Stimulated activated naive CD8-positive, alpha-beta T cell treated with anti-CD3 and anti-CD28 coated beads, Interleukin-15, amount 100 ng/mL, for 72 hours (primary cell): ENCODE measurements at regions not wholly inside any gene's neighbourhood (a gene's known extent, or its start where the extent isn't known, plus 50 kb on each side); places are given as distances from the start of the nearest gene placed in this dataset.

Experiments used
- ATAC-seq: fragments of 150-1000 bp; cut with Tn5 transposase; 2 replicates; pipeline ENCODE4 v1.10.0; 2021; ENCODE audit warnings: mild to moderate bottlenecking, moderate library complexity
- DNase-seq, 2 donors: peaks; one replicate each; pipeline ENCODE4 v3.0.0; 2021 to 2022
- H3K27ac Mint-ChIP-seq, 2 donors: one replicate each; pipeline ENCODE4 v1.8.0; 2022; ENCODE audit warnings: mild to moderate bottlenecking in 2 of 2, mixed read lengths in 2 of 2, moderate library complexity in 2 of 2
- H3K27me3 Mint-ChIP-seq: one replicate; pipeline ENCODE4 v1.8.0; 2022; ENCODE audit warnings: mixed read lengths
- H3K4me1 Mint-ChIP-seq: one replicate; pipeline ENCODE4 v1.8.0; 2022; ENCODE audit warnings: mild to moderate bottlenecking, mixed read lengths
- H3K4me3 Mint-ChIP-seq, 2 donors: one replicate each; pipeline ENCODE4 v1.8.0; 2022; ENCODE audit warnings: mild to moderate bottlenecking in 2 of 2, mixed read lengths in 2 of 2, moderate library complexity in 1 of 2
- H3K9me3 Mint-ChIP-seq, 2 donors: one replicate each; pipeline ENCODE4 v1.8.0; 2022; ENCODE audit warnings: mixed read lengths in 2 of 2

DNA sequence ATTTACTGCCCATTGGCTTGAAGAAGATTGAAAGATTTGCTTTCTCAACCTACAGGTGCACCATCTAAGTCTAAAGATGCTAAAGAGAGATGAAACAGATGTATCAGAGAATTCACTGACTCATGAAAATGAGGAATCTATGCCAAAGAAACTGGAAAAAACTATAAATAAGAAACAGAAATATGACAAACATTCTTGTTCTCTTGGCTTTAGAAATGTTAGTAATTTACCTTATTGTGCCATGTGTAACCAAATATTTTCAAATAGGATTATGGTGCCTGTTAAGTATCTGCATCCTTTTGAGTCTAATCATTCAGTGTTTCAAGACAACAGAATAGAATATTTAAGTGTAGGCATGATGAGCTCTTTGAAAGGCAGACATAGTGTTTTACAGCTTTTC, 271.5 kb downstream of the MEX3B start:
- ATAC-seq (no peak), DNase-seq (no peak)
- Mint-ChIP-seq H3K4me3 (no peak overlapping the region), H3K27me3 (no peaks in the 10 kb centered on the region), H3K27ac (no peak overlapping the region), H3K4me1 (no peaks in the 10 kb centered on the region), H3K9me3 (no peaks in the 10 kb centered on the region)

DNA sequence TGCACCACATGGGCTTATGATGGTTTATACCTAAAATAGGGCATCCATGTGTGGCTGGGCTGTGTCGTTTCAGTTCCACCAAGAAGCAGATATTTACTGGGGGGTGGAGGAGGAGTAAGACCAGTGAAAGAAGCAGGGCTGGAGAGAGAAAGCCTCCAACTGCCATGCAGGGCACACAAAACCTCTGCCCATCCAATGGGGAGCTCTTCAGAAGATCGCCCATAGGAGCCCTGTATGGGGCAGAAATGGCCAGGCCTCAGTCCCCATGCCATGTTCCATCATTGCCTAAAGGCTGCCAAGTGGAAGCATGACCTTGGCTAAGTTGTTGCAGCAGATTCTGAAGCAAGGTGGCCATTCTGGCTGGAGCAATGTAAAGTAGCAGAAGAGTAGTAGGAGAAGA, 277.0 kb downstream of the MEX3B start:
- no peaks in the 10 kb centered on the region for H3K4me1 Mint-ChIP-seq
- no peaks in the 10 kb centered on the region for H3K9me3 Mint-ChIP-seq
- no peak overlapping the region for H3K27ac Mint-ChIP-seq
- ATAC-seq (no peak), DNase-seq (no peak)
- no peak overlapping the region for H3K4me3 Mint-ChIP-seq
- no peaks in the 10 kb centered on the region for H3K27me3 Mint-ChIP-seq

DNA sequence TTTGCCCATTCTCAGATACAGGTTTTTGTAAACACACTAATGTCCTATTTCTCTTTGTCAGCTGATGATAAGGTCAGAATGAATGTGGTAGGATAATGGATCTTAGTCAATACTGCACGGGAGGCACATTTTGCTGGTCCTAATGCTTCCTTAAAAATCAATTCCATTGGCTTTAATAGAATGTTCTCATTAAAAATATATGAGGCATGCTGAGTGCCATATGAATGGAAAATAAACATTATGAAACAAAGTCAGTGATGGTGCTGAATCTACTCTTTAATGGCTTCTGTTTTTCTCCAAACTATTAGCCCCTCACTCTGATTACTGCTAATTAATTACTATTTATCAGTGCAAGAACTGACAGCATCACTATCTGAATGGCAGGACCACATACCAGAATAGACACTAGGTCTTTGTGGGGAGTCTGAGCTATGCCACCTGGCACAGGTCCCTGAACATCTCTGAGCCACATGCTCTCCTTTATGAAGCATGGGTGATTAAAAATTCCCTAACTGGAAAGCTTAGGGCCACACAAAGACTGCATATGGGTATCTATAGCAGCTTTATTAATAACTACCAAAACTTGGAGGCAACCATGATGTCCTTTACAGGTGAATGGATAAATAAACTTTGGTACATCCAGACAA, 278.9 kb downstream of the MEX3B start:
- Mint-ChIP-seq H3K27ac (no peak overlapping the region), H3K4me1 (no peaks in the 10 kb centered on the region), H3K9me3 (no peaks in the 10 kb centered on the region), H3K27me3 (no peaks in the 10 kb centered on the region), H3K4me3 (no peak overlapping the region)
- DNase-seq (no peak), ATAC-seq (no peak)

DNA sequence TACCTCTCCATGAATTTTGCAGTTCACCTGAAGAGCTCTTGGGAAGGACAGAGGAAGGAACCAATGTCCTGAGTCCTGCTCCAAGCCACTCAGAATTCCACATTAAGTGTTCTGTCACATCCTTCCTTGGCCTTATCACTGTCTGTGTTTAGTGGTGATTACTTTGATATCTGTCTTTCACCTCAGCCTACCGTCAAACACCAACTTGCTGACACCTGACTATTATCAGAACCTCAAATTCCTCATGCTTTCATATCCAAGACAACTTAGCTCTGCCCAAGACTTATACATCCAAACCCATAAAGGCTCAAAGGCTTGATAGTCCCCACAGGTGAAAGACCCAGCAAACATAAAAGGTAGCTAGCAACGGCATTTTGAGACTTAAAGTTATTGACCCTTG, 280.0 kb downstream of the MEX3B start:
- no peaks in the 10 kb centered on the region for H3K9me3 Mint-ChIP-seq
- no peak overlapping the region for H3K27ac Mint-ChIP-seq
- DNase-seq (no peak), ATAC-seq (no peak)
- H3K27me3 Mint-ChIP-seq = no peaks in the 10 kb centered on the region
- no peaks in the 10 kb centered on the region for H3K4me1 Mint-ChIP-seq
- H3K4me3 Mint-ChIP-seq = no peak overlapping the region

DNA sequence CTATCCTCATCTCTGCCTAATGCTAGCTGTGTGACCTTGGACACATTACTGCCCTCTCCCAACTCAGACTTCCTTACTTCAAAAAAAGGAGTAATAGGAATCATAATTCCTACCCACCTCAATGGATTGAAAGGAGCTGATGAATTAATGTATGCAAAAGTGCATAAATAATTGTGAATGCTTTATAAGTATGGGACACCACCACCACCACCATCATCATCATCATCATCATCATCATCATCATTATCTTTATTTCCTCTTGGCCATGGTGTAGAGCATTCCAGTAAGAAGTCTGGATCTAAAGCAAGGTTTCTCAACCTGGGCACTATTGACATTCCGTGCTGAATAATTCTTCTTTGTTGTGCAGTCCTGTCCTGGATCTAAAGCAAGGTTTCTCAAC, 282.5 kb downstream of the MEX3B start:
- Mint-ChIP-seq H3K4me1 (no peaks in the 10 kb centered on the region), H3K4me3 (no peak overlapping the region), H3K9me3 (no peaks in the 10 kb centered on the region), H3K27me3 (no peaks in the 10 kb centered on the region), H3K27ac (no peak overlapping the region)
- ATAC-seq = no peak
- DNase-seq = no peak

DNA sequence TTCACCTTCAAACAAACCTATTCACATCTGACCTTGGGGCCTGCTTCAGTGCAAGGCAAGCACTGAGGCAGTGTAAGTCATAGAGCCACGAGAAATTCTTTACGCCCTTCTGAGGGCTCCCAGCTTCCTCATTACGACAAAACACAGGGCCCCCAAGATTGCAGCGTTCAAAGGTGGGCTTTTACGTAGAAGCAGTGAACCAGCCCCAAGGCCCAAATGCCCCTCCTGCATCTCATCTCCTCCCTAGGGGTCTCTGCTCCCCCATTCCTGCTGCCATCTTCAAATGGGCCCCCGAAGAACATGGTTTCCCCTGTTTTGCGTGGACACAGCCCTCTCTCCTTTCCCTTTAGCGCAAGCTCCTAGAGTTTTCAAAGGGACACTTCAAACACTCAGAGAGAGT, 285.1 kb downstream of the MEX3B start:
- peak overlapping the region in 1 of 2 donors; percentile 70 for H3K27ac Mint-ChIP-seq
- no peak for ATAC-seq
- H3K4me1 Mint-ChIP-seq = no peaks in the 10 kb centered on the region
- H3K4me3 Mint-ChIP-seq = no peak overlapping the region
- no peak for DNase-seq
- H3K27me3 Mint-ChIP-seq = no peaks in the 10 kb centered on the region
- H3K9me3 Mint-ChIP-seq = no peaks in the 10 kb centered on the region

DNA sequence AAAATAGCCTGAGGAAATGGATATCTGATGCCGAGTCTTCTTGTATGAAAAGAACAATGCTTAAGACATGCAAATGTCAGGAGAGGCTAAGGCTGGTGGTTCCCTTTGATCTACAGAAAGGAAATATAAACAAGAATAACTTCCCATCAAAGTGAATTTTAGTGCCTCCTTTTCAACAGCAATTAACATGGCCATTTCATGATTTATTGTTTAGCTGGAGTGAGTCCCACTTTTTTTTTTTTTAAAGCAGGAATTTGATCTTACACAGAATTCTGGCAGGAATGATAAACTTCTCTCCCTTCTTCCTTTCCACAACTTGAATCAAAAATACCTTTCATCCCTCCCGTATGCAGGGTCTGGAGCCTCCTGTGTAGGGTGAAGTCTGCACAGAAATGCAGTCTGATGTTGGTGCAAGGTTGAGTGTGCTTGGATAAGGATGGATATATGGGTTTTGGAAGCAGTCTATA, 287.0 kb downstream of the MEX3B start:
- ATAC-seq (no peak), DNase-seq (no peak)
- Mint-ChIP-seq H3K4me3 (no peak overlapping the region), H3K27me3 (no peaks in the 10 kb centered on the region), H3K4me1 (no peaks in the 10 kb centered on the region), H3K9me3 (no peaks in the 10 kb centered on the region), H3K27ac (no peak overlapping the region)

DNA sequence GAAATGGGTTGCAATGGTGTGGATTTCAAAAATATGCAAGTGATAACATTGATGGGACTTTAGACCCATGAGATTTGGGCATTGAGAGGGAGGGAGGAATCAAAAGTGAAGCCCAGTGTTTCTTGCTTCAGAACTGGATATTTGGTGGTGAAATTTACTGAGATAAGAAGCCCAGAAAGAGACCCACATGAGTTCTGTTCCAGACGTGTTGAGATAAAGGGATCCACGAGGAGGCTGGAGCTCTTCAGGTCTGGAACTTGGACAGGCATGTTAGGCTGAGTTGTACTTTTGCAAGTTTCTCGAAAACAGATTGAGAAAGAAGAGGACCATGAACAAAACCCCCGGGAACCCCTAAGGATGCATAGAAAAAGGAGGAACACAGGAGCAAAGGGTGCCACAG, 290.2 kb downstream of the MEX3B start:
- ATAC-seq (no peak), DNase-seq (no peak)
- H3K4me1 Mint-ChIP-seq = no peaks in the 10 kb centered on the region
- no peak overlapping the region for H3K4me3 Mint-ChIP-seq
- no peaks in the 10 kb centered on the region for H3K9me3 Mint-ChIP-seq
- no peaks in the 10 kb centered on the region for H3K27me3 Mint-ChIP-seq
- H3K27ac Mint-ChIP-seq = no peak overlapping the region

DNA sequence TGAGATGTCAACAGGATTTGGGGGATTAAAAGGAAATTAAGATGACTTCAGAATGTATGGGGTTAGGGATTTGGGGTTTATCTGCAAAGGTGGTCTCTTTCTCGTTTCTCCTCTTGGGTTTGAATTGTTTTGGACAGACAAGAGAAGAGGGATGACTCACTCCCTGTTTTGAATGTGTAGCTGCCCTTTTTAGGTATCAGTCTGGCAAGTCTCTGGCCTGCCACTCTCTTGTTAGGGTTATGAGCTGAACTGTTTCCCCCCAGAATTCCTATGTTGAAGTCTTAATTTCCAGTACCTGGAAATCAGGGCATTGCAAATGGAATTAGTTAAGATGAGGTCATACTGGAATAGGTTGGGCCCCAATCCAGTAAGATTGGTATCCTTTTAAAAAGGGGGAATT, 291.7 kb downstream of the MEX3B start:
- Mint-ChIP-seq H3K27ac (peak overlapping the region in 1 of 2 donors; percentile 50), H3K27me3 (no peaks in the 10 kb centered on the region), H3K4me3 (no peak overlapping the region), H3K4me1 (no peaks in the 10 kb centered on the region), H3K9me3 (no peaks in the 10 kb centered on the region)
- ATAC-seq (no peak), DNase-seq (no peak)

DNA sequence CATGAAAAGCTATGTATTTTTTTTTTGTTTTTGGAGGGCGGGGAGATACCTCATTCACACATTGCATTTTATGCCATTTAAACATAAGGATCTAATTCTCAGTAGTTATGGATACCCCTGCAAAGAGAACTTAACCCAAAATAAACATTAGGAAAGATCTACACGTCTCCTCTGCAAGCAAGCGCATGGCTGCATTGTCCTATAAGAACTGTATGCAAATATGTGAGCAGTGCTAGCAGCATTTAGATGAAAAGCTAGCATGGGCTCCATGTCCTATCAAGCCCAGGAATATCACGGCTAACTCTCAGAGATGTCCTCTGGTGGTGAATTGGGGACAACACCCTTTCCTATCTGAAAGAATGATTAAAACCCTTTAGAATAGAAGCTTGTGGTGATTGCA, 292.8 kb downstream of the MEX3B start:
- Mint-ChIP-seq H3K4me3 (no peak overlapping the region), H3K27me3 (no peaks in the 10 kb centered on the region), H3K9me3 (no peaks in the 10 kb centered on the region), H3K27ac (no peak overlapping the region), H3K4me1 (no peaks in the 10 kb centered on the region)
- no peak for ATAC-seq
- no peak for DNase-seq

DNA sequence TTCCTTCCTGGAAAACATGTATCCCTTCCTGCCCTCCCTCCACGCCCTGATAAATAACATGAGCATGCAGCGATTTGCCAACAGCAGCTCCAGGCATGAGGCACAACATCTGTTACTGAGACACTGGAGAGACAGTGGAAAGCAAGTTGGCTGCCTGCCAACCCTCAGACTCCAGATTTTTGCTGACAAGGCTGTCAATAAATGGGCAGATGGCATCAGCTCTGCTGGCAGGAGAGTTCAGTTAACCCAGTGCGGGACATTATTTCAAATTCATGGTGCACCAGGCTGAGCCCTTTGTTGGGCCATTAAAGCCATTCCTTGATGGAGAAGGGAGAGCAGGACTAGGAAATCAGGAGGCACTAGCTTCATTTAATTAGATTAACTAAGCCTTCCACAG, 293.3 kb downstream of the MEX3B start:
- H3K27ac Mint-ChIP-seq = no peak overlapping the region
- H3K4me1 Mint-ChIP-seq = no peaks in the 10 kb centered on the region
- no peak overlapping the region for H3K4me3 Mint-ChIP-seq
- ATAC-seq = no peak
- no peak for DNase-seq
- H3K9me3 Mint-ChIP-seq = no peaks in the 10 kb centered on the region
- peaks cover 4% of the 10 kb centered on the region for H3K27me3 Mint-ChIP-seq

DNA sequence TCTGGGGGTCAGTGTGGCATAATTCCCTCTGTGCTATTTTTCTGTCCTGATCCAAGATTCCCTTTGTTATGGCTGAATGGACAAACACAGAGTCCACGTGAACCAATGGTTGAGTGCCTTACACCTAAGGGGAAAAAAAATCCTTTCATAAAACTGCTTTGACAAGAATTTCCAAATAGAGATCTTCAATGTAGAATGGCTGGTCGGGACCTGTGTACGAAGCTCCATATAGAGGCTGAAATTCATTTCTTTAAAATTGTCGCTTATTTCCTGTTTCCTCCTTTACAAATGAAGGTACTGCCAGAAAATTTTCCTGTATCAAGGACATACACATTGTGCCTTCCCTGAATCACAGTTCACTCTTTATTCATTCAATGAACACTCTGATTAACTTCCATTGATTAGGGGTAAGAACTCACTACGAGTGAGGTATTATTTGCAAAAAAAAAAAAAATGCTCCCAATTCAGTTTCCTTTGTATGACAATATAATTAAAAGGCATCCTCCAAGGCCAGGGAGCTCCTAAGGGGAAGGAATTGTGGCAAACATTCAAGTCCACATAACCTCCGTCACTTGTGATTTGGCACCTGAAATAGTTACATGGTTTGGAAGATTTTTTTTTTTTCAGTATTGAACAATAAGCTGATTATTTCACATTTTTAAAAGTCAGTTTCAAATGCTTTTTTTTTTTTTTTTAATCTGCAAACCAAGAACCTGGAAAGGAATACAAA, 293.8 kb downstream of the MEX3B start:
- no peak for DNase-seq

DNA sequence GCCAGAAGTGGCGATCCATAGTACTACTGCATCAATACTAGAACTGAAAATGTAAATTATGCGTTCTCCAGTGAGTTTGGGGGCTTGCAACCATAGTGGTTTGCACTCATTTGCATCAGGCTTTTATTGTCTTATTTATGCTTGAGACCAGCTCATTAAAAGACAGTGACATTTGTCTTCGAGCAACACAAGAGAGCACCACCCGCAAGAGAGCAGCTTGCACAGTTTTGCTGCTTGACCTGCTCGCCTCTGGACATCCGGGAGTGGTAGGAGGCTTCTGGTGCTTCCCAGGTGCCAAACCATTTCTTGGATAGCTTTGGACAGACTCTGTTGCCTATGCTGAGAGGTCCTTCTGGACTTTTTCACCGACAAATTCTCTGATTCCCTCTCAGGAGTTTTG, 294.6 kb downstream of the MEX3B start:
- DNase-seq (no peak), ATAC-seq (no peak)
- no peaks in the 10 kb centered on the region for H3K9me3 Mint-ChIP-seq
- peaks cover 15% of the 10 kb centered on the region for H3K27me3 Mint-ChIP-seq
- no peak overlapping the region for H3K4me3 Mint-ChIP-seq
- H3K4me1 Mint-ChIP-seq = no peaks in the 10 kb centered on the region
- H3K27ac Mint-ChIP-seq = no peak overlapping the region

More for the DNA sequence above, 293.8 kb downstream of the MEX3B start:
- H3K9me3 Mint-ChIP-seq = no peaks in the 10 kb centered on the region
- peaks cover 9% of the 10 kb centered on the region for H3K27me3 Mint-ChIP-seq
- H3K4me3 Mint-ChIP-seq = no peak overlapping the region
- no peaks in the 10 kb centered on the region for H3K4me1 Mint-ChIP-seq
- no peak for ATAC-seq
- H3K27ac Mint-ChIP-seq = no peak overlapping the region

DNA sequence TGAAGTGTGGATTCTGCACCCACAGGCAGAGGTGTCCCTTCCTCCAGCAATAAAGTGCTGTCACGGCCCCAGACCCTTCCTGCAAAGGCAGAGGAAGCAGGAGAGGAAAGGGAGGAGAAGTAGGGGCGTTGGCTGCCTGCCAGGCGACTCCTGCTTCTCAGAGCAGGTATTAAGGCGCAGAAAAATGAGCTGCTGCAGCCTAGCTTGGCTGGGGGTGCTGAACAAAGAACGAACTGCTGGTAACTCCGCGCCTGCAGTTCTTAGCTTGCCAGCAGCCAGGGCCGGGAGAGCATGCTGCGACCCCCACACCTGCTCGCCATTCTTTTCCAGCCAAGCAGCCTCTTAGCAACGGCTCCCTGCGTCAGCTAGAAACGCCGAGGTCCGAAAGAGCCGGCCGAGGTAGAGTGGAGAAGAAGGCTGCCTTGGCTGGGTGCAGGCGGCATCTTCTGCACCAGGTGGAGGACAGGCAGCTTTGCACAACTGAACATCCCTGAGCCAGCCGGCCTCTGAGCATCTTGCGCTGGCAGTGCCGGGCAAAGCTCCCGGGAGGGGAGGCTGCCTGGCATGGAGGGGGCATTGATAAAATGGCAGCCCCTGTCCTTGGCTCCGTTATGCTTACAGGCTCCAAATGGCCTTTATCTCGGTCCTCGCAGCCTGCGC, 296.0 kb downstream of the MEX3B start:
- no peak overlapping the region for H3K4me3 Mint-ChIP-seq
- ATAC-seq (no peak), DNase-seq (no peak)
- peaks cover 15% of the 10 kb centered on the region for H3K27me3 Mint-ChIP-seq
- H3K4me1 Mint-ChIP-seq = no peaks in the 10 kb centered on the region
- no peak overlapping the region for H3K27ac Mint-ChIP-seq
- no peaks in the 10 kb centered on the region for H3K9me3 Mint-ChIP-seq

DNA sequence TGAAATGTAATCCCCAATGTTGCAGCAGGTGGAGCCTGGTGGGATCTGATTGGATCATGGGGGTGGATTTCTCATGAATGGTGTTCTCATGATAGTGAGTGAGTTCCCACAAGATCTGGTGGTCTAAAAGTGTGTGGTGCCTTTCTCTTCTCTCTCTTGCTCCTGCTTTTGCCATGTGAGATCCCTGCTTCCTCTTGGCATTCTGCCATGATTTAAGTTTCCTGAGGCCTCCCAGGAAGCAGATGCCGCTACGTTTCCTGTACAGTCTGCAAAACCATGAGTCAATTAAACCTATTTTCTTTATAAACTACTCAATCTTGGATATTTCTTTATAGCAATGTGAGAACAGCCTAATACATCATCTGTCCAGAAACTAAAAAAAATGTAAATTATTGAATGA, 298.3 kb downstream of the MEX3B start:
- Mint-ChIP-seq H3K4me3 (no peak overlapping the region), H3K27ac (no peak overlapping the region), H3K27me3 (peaks cover 15% of the 10 kb centered on the region), H3K4me1 (no peaks in the 10 kb centered on the region), H3K9me3 (no peaks in the 10 kb centered on the region)
- DNase-seq = no peak
- ATAC-seq = no peak

DNA sequence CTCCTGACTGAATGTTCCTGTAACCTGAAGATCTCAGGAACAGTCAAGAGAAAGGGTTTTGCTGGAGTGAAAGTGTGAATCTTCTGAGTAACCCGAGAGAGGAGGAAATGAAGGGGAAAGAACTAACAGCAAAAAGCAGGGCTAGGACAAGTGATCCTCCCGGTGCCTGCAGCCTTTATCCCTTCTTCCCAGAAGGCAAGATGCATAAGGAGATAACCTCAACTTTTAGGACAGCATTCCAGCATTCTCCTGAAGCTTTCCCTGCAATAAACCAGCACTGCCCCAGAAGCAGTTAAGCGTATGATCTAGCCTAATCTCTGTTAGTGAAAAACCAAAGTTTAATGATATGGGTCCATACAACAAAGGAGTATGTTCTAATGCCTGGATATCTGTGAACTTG, 298.8 kb downstream of the MEX3B start:
- ATAC-seq = no peak
- DNase-seq = no peak
- no peak overlapping the region for H3K27ac Mint-ChIP-seq
- no peak overlapping the region for H3K4me3 Mint-ChIP-seq
- no peaks in the 10 kb centered on the region for H3K9me3 Mint-ChIP-seq
- H3K4me1 Mint-ChIP-seq = no peaks in the 10 kb centered on the region
- H3K27me3 Mint-ChIP-seq = peaks cover 15% of the 10 kb centered on the region
